ENCODE measurements at regions not wholly inside any gene's neighbourhood (a gene's known extent, or its start where the extent isn't known, plus 50 kb on each side); places are given as distances from the start of the nearest gene placed in this dataset.

GRCh38 chr10:62894156-62894555 lies 78.0 kb upstream of the EGR2 start:
- Histone ChIP-seq H3K4me1 (ENCODE audit: control insufficient read depth, extremely low read depth, insufficient read depth, low read length) (no peaks in the 10 kb centered on the region), H3K79me2 (ENCODE audit: control insufficient read depth, insufficient read depth, low read length) (no peaks in the 10 kb centered on the region), H2AFZ (ENCODE audit: low read depth, low read length) (no peak overlapping the region), H3K27me3 (ENCODE audit: control insufficient read depth in 2 of 2, insufficient read depth in 2 of 2, low read length in 2 of 2) (no peaks in the 10 kb centered on the region), H3K4me3 (replicated peaks in 1 of 3; ENCODE audit: insufficient read depth in 1 of 3, low read depth in 1 of 3, low read length in 3 of 3) (no peak overlapping the region), H3K9me1 (replicated peaks; ENCODE audit: control insufficient read depth, extremely low read depth, insufficient read depth, low read length) (no peaks in the 10 kb centered on the region), H3K9me3 (replicated peaks; ENCODE audit: control insufficient read depth, insufficient read depth, low read length) (no peaks in the 10 kb centered on the region), H3K36me3 (ENCODE audit: control insufficient read depth in 2 of 2, extremely low read depth in 1 of 2, insufficient read depth in 2 of 2, low read length in 2 of 2) (no peaks in the 10 kb centered on the region), H3K4me2 (ENCODE audit: insufficient read depth, low read length) (no peak overlapping the region), H3K9ac (replicated peaks; ENCODE audit: extremely low read depth, insufficient read depth, low read length) (no peak overlapping the region), H4K20me1 (replicated peaks; ENCODE audit: control insufficient read depth, extremely low read depth, insufficient read depth, low read length) (no peaks in the 10 kb centered on the region), H3K27ac (ENCODE audit: insufficient read depth, low read depth, low read length) (no peak overlapping the region)
- no peak for TF ChIP-seq GATA2 (IDR thresholded peaks at IDR 0.05; ENCODE audit: insufficient read depth, insufficient read length, low read depth, low read length)
- TF ChIP-seq, protein P1, sequence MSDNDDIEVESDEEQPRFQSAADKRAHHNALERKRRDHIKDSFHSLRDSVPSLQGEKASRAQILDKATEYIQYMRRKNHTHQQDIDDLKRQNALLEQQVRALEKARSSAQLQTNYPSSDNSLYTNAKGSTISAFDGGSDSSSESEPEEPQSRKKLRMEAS (IDR thresholded peaks at IDR 0.05; ENCODE audit: insufficient read depth, insufficient read length): no peak
- TF ChIP-seq POLR2A (IDR thresholded peaks at IDR 0.05; ENCODE audit: low read depth, low read length): no peak
- TF ChIP-seq FOS (IDR thresholded peaks at IDR 0.05; ENCODE audit: borderline replicate concordance, insufficient read depth, low read length): no peak
- no peak for TF ChIP-seq POLR2AphosphoS5 (IDR thresholded peaks at IDR 0.05; ENCODE audit: insufficient read depth, low read depth, low read length)
- TF ChIP-seq MYC (IDR thresholded peaks at IDR 0.05; ENCODE audit: low read depth, low read length): no peak
- dilution Hi-C loops (cut with MboI; ENCODE audit: extremely low pct_ligation_motif_present, low sequenced_read_pairs): no loop called here
- DNase-seq (ENCODE audit: low read depth, low spot score) (no peak), FAIRE-seq (no peak)
- POLR2A ChIA-PET: no interaction called here
- intact Hi-C loops (cut with micrococcal nuclease): no loop called here
- no TSS peak for BruUV-seq (replicated peaks)
- CTCF ChIA-PET: no interaction called here

DNA sequence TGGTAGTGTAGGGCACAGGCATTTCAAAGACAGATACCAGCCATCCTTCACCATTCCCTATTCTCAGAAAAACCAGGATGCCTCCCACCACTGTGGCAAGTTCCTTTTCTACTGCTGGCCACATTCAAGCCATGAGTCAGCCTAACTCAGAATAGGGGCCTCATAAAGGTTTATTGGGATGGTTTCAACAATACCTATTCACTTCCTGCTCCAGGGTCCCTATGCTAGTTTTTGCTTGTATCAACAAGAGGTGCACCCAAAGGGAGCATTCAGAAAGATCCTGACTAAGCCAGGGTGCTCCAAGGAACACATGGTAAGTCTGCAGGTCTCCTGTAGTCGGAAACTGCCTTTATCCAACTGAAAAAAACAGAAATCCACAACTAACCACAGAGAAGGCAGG lies 76.9 kb upstream of the EGR2 start:
- Histone ChIP-seq H3K4me3 (replicated peaks in 1 of 3; ENCODE audit: insufficient read depth in 1 of 3, low read depth in 1 of 3, low read length in 3 of 3) (no peak overlapping the region), H3K9me3 (replicated peaks; ENCODE audit: control insufficient read depth, insufficient read depth, low read length) (no peaks in the 10 kb centered on the region), H3K36me3 (ENCODE audit: control insufficient read depth in 2 of 2, extremely low read depth in 1 of 2, insufficient read depth in 2 of 2, low read length in 2 of 2) (no peaks in the 10 kb centered on the region), H3K9ac (replicated peaks; ENCODE audit: extremely low read depth, insufficient read depth, low read length) (no peak overlapping the region), H3K4me1 (ENCODE audit: control insufficient read depth, extremely low read depth, insufficient read depth, low read length) (no peaks in the 10 kb centered on the region), H4K20me1 (replicated peaks; ENCODE audit: control insufficient read depth, extremely low read depth, insufficient read depth, low read length) (no peaks in the 10 kb centered on the region), H3K4me2 (ENCODE audit: insufficient read depth, low read length) (no peak overlapping the region), H3K9me1 (replicated peaks; ENCODE audit: control insufficient read depth, extremely low read depth, insufficient read depth, low read length) (no peaks in the 10 kb centered on the region), H2AFZ (ENCODE audit: low read depth, low read length) (no peak overlapping the region), H3K27me3 (ENCODE audit: control insufficient read depth in 2 of 2, insufficient read depth in 2 of 2, low read length in 2 of 2) (no peaks in the 10 kb centered on the region), H3K27ac (ENCODE audit: insufficient read depth, low read depth, low read length) (no peak overlapping the region), H3K79me2 (ENCODE audit: control insufficient read depth, insufficient read depth, low read length) (no peaks in the 10 kb centered on the region)
- BruUV-seq (replicated peaks): no TSS peak
- ChIA-PET CTCF (no interaction called here), POLR2A (no interaction called here)
- TF ChIP-seq MYC (IDR thresholded peaks at IDR 0.05; ENCODE audit: low read depth, low read length): no peak
- TF ChIP-seq POLR2A (IDR thresholded peaks at IDR 0.05; ENCODE audit: low read depth, low read length): no peak
- TF ChIP-seq POLR2AphosphoS5 (IDR thresholded peaks at IDR 0.05; ENCODE audit: insufficient read depth, low read depth, low read length): no peak
- TF ChIP-seq FOS (IDR thresholded peaks at IDR 0.05; ENCODE audit: borderline replicate concordance, insufficient read depth, low read length): no peak
- no peak for TF ChIP-seq EZH2 (IDR thresholded peaks at IDR 0.05; ENCODE audit: borderline replicate concordance, low read depth, low read length, severe bottlenecking)
- TF ChIP-seq, protein P1 (IDR thresholded peaks at IDR 0.05; ENCODE audit: insufficient read depth, insufficient read length): no peak
- TF ChIP-seq GATA2 (IDR thresholded peaks at IDR 0.05; ENCODE audit: insufficient read depth, insufficient read length, low read depth, low read length): no peak
- TF ChIP-seq JUN (IDR thresholded peaks at IDR 0.05; ENCODE audit: borderline replicate concordance, insufficient read depth, insufficient read length, low read depth): no peak
- TF ChIP-seq CTCF (IDR thresholded peaks at IDR 0.05; ENCODE audit: extremely low read depth in 1 of 2, insufficient read depth in 1 of 2, low read depth in 1 of 2, low read length in 2 of 2): no peak
- dilution Hi-C loops (cut with MboI; ENCODE audit: extremely low pct_ligation_motif_present, low sequenced_read_pairs) (no loop called here), intact Hi-C loops (cut with micrococcal nuclease) (no loop called here)
- DNase-seq (ENCODE audit: low read depth, low spot score) (no peak), FAIRE-seq (no peak)

Data from endothelial cell of umbilical vein (primary cell).